ENCODE measurements at regions not wholly inside any gene's neighbourhood (a gene's known extent, or its start where the extent isn't known, plus 50 kb on each side); places are given as distances from the start of the nearest gene placed in this dataset.

DNA sequence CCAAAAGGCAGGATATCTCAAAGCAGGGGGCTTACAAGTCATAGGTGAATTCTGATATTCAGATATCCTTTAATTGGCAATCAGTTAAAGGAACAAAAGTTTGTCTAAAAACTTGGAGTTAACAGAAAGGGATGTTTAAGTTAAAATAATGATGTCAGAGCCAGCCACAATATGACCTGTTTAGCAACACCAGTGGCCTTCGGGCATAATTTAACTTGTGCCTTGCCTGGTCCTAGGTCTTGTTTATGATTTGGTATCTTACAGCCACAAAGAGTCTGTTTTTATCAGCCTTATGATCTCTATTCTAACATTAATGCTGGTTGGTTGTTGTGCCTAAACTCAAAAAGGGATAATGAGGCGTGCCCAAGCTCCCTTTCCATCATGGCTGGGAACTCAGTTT is 252.9 kb downstream of the RNF152 start (continued):
- TF ChIP-seq, protein P1, sequence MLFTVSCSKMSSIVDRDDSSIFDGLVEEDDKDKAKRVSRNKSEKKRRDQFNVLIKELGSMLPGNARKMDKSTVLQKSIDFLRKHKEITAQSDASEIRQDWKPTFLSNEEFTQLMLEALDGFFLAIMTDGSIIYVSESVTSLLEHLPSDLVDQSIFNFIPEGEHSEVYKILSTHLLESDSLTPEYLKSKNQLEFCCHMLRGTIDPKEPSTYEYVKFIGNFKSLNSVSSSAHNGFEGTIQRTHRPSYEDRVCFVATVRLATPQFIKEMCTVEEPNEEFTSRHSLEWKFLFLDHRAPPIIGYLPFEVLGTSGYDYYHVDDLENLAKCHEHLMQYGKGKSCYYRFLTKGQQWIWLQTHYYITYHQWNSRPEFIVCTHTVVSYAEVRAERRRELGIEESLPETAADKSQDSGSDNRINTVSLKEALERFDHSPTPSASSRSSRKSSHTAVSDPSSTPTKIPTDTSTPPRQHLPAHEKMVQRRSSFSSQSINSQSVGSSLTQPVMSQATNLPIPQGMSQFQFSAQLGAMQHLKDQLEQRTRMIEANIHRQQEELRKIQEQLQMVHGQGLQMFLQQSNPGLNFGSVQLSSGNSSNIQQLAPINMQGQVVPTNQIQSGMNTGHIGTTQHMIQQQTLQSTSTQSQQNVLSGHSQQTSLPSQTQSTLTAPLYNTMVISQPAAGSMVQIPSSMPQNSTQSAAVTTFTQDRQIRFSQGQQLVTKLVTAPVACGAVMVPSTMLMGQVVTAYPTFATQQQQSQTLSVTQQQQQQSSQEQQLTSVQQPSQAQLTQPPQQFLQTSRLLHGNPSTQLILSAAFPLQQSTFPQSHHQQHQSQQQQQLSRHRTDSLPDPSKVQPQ (CRISPR knock-in tag; IDR thresholded peaks at IDR 0.05; ENCODE audit: borderline replicate concordance) = no peak
- TF ChIP-seq BCL6 (CRISPR knock-in tag; IDR thresholded peaks at IDR 0.05) (no peak), PHF20 (IDR thresholded peaks at IDR 0.05; ENCODE audit: partially characterized antibody) (no peak), ZNF507 (tag; conservative IDR thresholded peaks at IDR 0.05) (no peak), ZNF644 (tag; IDR thresholded peaks at IDR 0.05; ENCODE audit: low read depth) (no peak)
- TF ChIP-seq, protein P2, sequence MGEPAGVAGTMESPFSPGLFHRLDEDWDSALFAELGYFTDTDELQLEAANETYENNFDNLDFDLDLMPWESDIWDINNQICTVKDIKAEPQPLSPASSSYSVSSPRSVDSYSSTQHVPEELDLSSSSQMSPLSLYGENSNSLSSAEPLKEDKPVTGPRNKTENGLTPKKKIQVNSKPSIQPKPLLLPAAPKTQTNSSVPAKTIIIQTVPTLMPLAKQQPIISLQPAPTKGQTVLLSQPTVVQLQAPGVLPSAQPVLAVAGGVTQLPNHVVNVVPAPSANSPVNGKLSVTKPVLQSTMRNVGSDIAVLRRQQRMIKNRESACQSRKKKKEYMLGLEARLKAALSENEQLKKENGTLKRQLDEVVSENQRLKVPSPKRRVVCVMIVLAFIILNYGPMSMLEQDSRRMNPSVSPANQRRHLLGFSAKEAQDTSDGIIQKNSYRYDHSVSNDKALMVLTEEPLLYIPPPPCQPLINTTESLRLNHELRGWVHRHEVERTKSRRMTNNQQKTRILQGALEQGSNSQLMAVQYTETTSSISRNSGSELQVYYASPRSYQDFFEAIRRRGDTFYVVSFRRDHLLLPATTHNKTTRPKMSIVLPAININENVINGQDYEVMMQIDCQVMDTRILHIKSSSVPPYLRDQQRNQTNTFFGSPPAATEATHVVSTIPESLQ (CRISPR knock-in tag; IDR thresholded peaks at IDR 0.05) = no peak

Measured in K562 (cell line).